ENCODE measurements at regions not wholly inside any gene's neighbourhood (a gene's known extent, or its start where the extent isn't known, plus 50 kb on each side); places are given as distances from the start of the nearest gene placed in this dataset.

- TF ChIP-seq ZC3H10 (CRISPR knock-in tag; IDR thresholded peaks at IDR 0.05): no peak
- TF ChIP-seq GLIS3 (CRISPR knock-in tag; IDR thresholded peaks at IDR 0.05): no peak
- no peak for TF ChIP-seq SNAI2 (CRISPR knock-in tag; IDR thresholded peaks at IDR 0.05)
- TF ChIP-seq ZNF565 (CRISPR knock-in tag; conservative IDR thresholded peaks at IDR 0.05; ENCODE audit: low read depth): no peak
- no peak for TF ChIP-seq TOX (CRISPR knock-in tag; IDR thresholded peaks at IDR 0.05; ENCODE audit: borderline replicate concordance)
Measured at GRCh38 chr3:84772841-84773240, 185.9 kb upstream of the CADM2 start.
